ENCODE measurements at regions not wholly inside any gene's neighbourhood (a gene's known extent, or its start where the extent isn't known, plus 50 kb on each side); places are given as distances from the start of the nearest gene placed in this dataset.

DNA sequence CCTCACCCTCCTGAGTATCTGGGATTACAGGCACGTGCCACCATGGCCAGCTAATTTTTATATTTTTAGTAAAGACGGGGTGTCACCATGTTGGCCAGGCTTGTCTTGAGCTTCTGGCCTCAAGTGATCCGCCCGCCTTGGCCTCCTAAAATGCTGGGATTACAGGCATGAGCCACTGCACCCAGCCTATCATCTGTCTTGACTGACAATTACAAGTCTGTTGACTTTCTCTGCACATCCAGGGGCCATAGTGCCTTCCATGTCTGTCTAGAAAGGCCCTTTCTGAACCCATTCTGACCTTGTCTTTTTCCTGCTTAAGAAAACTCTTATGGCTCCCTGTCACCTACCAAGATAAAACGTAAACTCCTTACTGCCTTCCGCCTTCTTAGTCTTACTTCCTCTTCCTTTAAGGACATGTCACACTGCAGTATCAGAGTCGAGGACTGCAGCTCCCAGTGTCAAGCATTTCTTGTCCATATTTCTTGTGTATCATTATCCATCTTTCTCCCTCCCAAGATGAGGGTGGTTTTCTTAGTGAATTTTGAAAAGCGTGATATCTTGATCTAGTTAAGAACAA is 49.9 kb upstream of the SHB start:
- no peak for DNase-seq

Measured in DMS153 (cell line).